HG03060 (cell line): ENCODE measurements at regions not wholly inside any gene's neighbourhood (a gene's known extent, or its start where the extent isn't known, plus 50 kb on each side); places are given as distances from the start of the nearest gene placed in this dataset.

Source experiments
- ATAC-seq: cut with Tn5 transposase; IDR thresholded peaks from one replicate; pipeline ENCODE4 v1.9.1; 2021; ENCODE audit warnings: low read depth, moderate number of reproducible peaks; ENCODE audit not compliant: unreplicated experiment

DNA sequence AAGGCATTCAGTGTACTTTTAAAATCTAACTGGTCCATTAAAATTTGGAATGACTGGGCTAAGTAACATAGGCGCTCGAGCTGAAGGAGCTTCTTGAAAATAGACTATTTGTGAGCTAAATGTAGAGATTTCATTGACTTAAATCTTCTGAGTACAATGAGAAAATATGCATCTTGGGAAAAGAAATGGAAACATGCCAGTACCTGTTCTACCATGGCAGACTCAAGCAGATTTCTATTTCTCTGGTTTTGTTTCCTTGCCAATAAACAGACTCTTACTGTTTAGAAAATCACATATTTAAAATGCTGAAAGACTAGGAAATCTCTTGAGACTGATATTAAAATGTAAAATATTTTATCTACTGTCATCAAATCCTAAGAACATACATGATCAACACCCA lies 678.1 kb downstream of the FAT4 start:
- no peak for ATAC-seq

DNA sequence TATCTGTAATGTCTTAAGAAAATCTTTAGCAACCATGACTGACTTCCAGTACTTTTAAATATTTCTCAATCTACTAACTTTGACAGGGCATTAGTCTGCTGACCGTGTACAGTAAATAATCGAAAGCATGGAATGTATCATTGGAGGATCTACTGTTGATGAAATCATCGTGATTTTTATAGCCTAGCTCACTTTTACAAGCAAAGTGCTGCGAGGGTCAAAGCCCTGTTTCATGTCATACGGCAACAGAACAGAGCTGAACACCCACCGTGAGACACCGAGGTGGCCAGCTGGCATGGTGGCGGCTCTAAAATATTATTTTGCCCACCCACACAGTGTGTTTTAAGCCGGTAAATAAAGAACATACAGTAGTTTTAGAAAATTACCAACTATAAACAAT lies 679.3 kb downstream of the FAT4 start:
- no peak for ATAC-seq

DNA sequence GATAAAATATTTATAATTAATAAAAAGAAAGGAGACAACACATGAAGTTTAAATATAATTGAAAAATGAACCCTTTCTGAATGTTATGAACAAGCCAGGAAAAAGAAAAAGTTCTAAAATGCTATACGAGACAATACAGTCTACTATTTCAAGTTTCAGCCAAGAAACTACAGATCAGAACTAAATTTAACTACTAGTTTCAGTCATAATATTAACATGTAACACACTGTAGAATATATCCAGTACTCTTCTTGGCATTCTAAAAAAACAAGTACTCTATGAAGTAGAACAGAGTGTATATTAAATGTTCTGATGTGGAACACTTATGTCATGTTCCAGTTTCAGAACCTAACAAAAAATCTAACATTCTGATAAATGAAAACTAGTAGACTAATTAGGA lies 679.7 kb downstream of the FAT4 start:
- no peak for ATAC-seq

DNA sequence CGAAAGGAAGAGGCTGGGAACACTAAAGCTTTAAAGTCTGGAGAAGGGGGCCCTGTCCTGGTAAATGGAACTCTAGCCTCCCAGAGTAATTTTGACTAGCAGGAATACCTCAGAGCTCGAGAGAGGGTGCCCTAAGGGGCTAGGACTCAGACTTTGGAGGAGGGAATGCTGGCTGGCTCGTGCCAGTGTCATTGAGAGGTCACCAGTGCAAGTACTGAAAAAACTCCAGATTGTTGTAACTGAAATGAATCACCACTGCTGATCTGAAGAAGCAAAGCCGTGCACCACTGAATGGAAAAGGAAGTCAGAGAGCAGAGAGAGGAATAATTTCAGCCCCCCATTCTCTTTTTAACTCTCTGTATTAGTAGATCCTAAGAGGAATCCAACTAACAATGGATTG lies 690.2 kb downstream of the FAT4 start:
- no peak for ATAC-seq

DNA sequence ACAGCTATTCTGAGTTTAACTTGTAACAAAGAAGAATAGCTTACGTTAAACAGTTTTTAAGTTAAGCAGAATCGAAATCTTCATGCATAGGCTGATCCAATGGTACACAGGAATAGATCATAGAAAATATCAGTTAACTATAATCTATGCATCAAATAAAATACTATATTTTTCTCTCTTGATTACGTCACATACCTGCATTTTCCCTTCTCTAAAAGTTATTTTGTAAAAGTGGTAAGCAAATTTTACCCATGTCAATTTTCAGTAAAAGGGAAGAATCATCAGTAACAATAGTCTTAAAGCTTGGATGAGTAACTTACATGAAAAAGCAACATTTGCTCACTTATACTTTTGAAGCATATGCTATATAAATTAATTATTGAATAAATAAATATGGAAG lies 692.4 kb downstream of the FAT4 start:
- ATAC-seq: no peak

DNA sequence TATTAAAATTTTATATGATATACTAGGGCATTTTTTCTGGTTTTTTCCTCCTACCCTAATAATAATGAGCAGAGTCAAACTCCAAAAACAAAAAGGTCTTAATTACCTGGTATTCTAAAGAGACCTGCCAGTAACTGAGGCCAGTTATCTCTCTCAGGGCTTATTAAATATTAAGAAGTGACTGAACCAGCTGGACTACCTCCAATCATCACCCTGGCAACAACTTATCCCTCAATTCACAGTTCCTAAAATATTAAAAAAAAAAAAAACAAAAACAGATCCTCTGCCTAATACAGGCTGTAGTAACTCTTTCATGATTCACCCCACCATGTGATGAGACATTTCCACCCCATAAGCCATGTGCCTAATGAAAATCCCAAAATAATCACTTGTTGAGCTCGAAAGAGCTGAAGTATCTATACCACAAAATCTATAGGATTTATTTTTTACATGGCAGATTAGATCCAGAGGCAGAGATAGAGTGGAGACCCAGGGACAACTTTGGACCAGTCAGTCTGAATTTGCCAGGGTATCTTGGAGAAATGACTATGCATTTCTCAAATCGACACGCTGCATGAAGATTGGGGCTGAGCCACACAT lies 698.0 kb downstream of the FAT4 start:
- no peak for ATAC-seq

DNA sequence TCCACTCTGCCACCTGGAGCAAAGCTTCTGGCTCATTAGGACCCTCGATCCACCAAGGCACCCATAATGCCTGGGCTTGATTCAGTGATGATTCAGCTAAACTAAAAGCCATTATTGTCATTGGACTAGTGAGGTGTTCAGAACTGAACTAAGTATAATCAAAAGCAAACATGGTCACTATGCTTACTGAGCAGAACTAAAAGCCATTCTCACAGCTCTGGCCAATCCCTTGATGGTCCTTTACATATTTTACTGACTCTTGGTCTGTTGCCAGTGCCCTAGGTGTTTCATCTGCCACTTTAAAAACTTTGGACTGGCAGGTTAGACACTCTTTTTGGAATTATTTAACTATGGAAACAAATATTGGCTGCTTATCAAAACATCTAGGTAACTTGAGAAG lies 703.5 kb downstream of the FAT4 start:
- ATAC-seq: no peak

DNA sequence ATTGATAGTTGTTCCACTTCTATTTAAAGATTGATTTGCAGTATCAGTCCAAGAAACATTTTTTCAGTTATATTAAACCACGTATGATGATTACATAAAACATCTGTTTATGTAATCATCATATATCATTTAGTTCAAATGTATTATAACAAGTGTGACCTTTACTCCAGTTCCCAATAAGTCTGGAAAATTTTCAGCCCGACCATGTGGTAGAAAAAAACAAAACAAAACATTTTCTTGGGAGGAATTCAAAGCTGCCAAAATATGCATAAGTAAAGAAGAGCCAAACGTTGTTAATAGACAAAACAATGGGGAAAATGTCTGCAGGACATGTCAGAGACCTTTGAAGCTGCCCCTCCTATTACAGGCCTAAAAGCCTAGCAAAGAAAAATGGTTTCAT lies 709.1 kb downstream of the FAT4 start:
- ATAC-seq: no peak

DNA sequence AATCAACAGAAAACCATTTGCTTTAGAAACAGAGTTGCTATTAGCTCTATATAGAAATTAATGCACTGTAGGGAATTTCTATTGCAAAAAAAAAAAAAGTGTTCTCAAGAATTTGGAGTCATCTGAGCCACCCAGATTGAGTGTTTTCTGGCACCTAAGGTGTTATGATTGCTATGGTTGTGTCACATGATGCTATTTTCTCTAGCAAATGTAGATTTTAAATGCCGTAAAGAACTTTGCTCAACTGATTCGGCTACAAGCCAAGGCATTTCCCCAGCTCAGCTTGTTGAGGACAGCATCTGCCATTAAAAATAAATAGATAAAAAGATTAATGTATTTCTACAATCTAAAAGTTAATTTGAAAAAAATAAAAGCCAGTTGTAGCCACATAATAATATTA lies 712.8 kb downstream of the FAT4 start:
- ATAC-seq: no peak

DNA sequence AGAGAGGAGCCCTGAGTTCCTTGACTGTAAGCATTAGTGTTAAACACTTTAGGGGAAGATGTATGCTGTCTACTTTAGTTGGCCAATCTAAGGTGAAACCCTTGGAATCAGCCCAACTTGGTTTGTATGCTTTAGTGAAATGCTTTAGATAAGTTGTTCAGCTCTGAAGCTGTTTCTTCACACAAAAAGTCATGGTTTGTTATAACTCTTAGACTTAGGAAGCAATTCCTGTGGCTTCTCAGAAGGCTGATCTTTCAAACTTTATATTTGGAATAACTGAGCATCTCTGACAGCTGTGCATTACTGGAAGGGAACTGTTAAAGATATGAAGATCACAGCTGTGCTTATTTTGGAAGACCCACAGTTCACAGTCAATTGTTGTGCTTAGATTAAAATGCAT lies 714.1 kb downstream of the FAT4 start:
- ATAC-seq: no peak

DNA sequence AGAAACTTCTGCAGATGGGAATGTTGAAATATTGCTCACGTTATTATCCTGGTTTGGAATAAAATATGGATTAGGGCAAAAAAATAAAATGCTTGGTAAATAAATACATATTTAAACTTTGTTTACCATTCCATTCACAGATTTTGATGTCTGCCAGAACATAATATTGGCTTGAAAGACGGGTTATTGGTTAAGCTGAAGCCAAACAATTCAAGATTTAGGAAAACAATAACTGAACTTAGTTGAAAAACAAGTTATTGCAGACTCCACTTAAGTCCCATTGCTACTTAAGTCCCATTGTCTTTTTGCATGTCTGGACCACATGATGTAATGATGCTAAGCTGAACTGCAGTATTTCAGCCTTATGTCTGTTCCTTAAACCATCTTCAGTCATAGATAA lies 722.5 kb downstream of the FAT4 start:
- no peak for ATAC-seq

DNA sequence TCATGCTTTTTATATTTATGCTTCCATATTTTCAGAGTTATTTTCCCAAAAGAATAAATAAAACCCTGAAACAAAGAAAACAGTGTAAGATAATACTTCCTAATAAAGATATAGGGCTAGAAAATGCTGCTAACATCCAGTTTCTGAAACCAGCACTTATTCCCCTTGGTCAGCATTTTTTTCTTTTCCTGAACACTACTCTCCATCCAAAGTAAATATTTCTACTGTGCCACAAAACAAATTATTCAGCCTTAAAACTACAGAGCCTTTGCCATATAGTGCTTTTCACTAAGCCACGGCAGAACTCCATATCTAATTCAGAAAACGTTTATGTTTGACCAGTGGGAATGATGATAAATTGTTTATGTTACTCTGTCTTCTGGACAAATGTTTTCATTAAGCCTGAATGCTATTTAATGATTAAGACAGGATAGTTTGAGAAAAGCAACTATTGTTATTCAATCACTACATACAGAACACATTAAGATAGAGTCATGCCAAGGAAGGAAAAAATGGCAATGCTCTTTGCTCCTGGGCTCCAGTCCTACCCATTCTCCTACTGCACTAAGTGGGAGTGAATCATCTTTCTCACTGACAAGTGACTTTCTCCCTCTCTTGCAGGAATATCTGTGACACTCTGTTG lies 723.9 kb downstream of the FAT4 start:
- no peak for ATAC-seq

DNA sequence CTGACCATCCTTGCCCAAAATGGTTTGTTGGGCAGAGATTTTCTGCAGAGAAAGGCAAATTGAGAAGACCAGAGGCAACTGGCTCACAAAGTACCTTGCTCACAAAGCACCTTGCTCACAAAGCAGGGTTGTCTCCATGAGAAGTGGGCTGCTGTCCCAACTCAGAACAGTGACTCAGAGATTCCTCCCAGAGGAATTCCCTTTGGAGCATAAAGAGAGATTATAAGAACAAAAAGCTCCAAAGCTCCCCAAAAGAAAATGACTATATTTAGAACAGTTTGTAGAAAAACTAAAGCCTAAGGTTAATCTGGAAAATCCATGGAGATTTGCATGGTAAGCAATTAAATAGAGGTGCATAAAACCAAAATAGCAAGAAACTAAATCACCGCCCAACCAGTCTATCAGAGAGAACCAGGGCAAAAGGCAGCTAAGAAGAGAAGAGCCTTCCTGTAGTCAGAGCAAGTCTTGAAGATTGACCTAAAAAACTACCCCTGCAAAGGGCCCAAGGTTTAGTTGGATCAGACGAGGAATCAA lies 731.4 kb downstream of the FAT4 start:
- no peak for ATAC-seq

DNA sequence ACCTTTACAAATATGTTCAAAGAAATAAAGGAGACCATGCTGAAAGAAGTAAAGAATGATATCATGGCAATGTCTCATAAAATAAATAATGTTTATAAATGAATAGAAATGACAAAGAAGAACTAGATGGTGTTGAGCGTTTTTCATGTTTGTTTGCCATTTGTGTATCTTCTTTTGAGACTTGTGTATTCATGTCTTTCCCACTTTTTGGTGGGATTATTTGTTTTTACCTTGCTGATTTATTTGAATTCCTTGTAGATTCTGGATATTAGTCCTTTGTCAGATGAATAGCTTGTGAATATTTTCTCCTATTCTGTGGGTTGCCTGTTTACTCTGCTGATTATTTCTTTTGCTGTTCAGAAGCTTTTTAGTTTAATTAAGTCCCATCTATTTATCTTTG lies 732.4 kb downstream of the FAT4 start:
- no peak for ATAC-seq

DNA sequence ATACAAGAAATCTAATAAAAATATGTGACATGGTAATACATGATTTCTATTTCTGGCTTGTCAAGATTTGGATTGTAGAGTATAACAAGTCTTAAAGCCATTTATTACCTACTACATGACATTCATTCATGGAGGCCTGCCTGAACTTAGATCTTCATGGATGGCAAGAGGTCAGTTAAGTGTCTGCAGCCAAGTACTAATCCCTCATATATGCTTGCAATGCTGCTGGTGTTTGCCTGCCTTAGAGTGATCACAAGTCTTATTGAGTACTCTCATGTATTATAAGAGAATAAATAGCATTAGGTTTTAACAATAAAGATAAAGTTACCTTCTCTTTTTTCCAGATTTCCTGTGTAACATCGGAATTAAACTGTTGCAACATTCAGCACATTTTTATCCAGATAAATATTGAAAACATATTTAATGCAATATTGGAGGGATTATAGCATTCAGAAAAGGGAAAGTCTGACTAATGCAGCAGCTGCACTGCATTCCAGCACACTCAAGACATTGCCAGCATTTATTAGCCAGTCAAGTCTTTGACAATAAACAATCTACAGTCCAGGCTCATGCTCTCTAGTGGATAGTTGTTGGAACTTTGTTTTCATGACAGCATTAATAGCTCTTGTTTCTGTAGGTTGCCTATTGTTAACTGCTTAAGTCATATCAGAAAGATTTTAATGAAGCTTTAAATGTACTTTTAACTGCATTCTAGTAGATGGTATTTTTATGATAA lies 737.1 kb downstream of the FAT4 start:
- ATAC-seq: no peak

DNA sequence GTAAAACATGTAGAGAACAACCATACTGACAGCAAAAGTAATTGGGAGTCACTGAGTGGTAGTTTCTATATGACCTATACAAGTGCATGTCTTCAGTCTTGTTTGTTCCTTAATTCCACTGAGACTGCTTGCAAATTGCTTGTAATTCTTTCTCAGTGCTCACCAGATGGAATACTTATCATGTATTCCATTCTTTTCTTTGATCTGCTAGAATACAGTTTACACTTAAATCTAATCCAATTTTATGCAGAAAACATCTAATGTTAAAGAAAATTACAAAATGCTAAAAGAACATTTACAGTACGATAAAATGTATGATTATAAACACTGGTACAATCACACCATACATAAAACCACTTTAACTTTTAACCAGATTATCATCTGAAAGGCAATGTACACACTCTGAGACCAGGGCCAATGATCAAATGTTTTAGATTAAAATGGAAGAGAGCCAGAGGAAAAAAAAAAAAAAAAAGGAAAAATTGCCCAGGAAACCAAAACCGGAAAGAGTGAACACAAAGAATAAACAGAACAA lies 741.4 kb downstream of the FAT4 start:
- no peak for ATAC-seq

DNA sequence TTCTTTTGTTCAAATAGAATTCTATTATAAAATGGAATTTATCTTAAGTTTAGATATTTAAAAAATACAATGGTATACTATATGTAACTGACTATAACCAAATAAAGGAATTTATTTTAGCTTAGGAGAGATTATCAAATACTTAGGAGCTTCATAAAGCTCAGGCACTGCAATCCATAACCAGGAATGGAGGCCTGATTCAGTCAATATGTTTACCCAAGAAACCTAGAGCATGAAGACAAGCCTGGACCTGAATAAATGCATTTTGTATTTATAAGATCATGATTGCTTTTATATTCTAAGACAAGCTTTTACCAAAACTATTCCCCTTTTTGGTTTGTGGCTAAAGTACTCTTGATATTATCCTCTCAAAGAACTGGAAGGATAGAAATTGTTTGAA lies 742.6 kb downstream of the FAT4 start:
- ATAC-seq: no peak

DNA sequence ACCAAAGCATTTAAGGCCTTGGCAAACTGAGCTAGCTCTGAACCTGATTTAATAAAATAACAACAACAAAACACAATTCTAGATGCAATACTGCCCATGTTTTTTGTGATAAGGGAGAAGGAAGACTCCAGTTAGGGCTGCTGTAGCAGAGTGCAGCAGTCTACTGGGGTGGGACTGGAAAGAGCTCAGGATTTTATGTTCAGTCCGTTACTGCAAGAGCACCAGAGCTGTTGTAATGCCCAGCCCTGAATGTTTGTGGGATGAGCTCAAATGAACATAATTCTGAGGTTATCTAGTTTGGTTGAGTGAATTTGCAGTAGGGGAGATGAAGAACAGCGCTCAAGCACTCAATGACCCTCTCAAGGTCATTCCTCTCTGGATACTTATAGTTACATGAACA lies 743.8 kb downstream of the FAT4 start:
- no peak for ATAC-seq

DNA sequence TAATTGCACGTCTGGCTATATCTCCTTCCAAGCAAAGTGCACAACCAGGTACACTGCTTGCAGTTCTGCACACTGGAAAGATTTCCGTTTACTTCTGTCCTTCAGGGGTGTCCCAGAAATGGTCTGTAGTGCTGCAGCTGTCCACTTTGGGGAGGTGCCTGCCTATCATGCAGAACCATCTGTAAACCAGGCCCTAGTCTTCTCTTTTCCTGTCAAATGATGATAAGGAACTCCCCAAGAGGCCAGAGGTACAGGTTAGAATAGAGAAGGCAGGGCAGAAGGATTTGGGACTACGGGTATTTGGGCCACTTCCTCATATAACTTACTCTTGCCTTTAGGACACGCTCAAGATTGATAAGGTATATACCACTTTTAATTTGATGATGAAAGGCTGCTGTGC lies 746.9 kb downstream of the FAT4 start:
- no peak for ATAC-seq

DNA sequence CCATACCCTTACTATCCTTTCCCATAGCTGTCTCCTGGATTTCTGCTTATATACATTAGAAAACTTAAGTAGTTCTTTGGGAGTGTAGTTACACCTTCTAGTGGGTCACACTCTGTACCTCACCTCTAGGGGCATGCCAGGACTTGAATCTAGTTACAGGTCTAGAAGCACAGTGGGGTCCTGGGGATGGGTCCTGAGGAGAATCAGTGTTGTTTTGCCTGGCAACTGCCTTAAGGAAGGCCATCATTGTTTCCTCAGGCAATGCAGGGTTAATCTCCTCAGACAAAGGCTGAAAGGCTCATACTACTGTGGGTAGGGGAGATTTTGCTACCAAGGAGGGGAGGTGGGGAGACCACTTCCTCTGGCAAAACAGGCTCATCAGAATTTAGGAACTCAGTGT lies 750.3 kb downstream of the FAT4 start:
- no peak for ATAC-seq
